HepG2 (cell line): ENCODE measurements at regions not wholly inside any gene's neighbourhood (a gene's known extent, or its start where the extent isn't known, plus 50 kb on each side); places are given as distances from the start of the nearest gene placed in this dataset.

Source experiments
- AHR ChIP-seq: IDR thresholded peaks from 2 replicates; pipeline ENCODE4 v1.6.1; 2018; ENCODE audit warnings: missing genetic modification reagents, missing compliant biosample characterization
- ATF6 ChIP-seq: sonication (generic); formaldehyde crosslinking; conservative IDR thresholded peaks from 2 replicates; pipeline ENCODE4 v1.4.0; 2020; ENCODE audit warnings: missing genetic modification reagents
- BCL3 ChIP-seq: sonication (generic); formaldehyde crosslinking; IDR thresholded peaks from 2 replicates; pipeline ENCODE4 v1.5.1; 2020; ENCODE audit warnings: mild to moderate bottlenecking, missing genetic modification reagents, moderate library complexity
- CHD2 ChIP-seq: IDR thresholded peaks from 2 replicates; pipeline ENCODE4 v1.6.1; 2011; ENCODE audit warnings: low read depth, low read length, improper control_type of control experiment
- GRHL1 ChIP-seq: sonication (generic); formaldehyde crosslinking; conservative IDR thresholded peaks from 2 replicates; pipeline ENCODE4 v1.8.0; 2022; ENCODE audit warnings: missing genetic modification reagents
- KAT2B ChIP-seq: fragments of 150-350 bp; IDR thresholded peaks from 2 replicates; pipeline ENCODE4 v1.6.1; 2014; ENCODE audit warnings: low read depth, low read length, borderline replicate concordance
- MYNN ChIP-seq: sonication (generic); formaldehyde crosslinking; IDR thresholded peaks from 2 replicates; pipeline ENCODE4 v1.4.0; 2020; ENCODE audit warnings: mild to moderate bottlenecking, low read depth, missing genetic modification reagents
- RELA ChIP-seq: sonication (generic); formaldehyde crosslinking; IDR thresholded peaks from 2 replicates; pipeline ENCODE4 v1.4.0; 2020; ENCODE audit warnings: missing genetic modification reagents
- SMYD3 ChIP-seq: sonication (generic); formaldehyde crosslinking; IDR thresholded peaks from 2 replicates; pipeline ENCODE4 v1.8.1; 2023; ENCODE audit warnings: mild to moderate bottlenecking, missing genetic modification reagents
- SRF ChIP-seq: IDR thresholded peaks from 2 replicates; pipeline ENCODE4 v1.6.1; 2011; ENCODE audit warnings: mild to moderate bottlenecking, low read depth, low read length, moderate library complexity
- TFAP4 ChIP-seq: sonication (generic); IDR thresholded peaks from 2 replicates; pipeline ENCODE4 v1.6.1; 2016; ENCODE audit warnings: low read depth, borderline replicate concordance
- ZBTB44 ChIP-seq: sonication (generic); formaldehyde crosslinking; IDR thresholded peaks from 2 replicates; pipeline ENCODE4 v1.4.0; 2020; ENCODE audit warnings: missing genetic modification reagents
- ZFP91 ChIP-seq: sonication (generic); formaldehyde crosslinking; IDR thresholded peaks from 2 replicates; pipeline ENCODE4 v1.9.0; 2022; ENCODE audit warnings: missing genetic modification reagents, mild to moderate bottlenecking, borderline replicate concordance
- ZMAT3 ChIP-seq: sonication (generic); formaldehyde crosslinking; conservative IDR thresholded peaks from 2 replicates; pipeline ENCODE4 v1.7.0; 2021; ENCODE audit warnings: missing genetic modification reagents
- ZNF17 ChIP-seq: sonication (generic); formaldehyde crosslinking; IDR thresholded peaks from 2 replicates; pipeline ENCODE4 v1.5.0; 2020; ENCODE audit warnings: mild to moderate bottlenecking, missing genetic modification reagents
- ZNF335 ChIP-seq: sonication (generic); formaldehyde crosslinking; IDR thresholded peaks from 2 replicates; pipeline ENCODE4 v1.4.0; 2020; ENCODE audit warnings: missing genetic modification reagents
- ZNF557 ChIP-seq: sonication (generic); formaldehyde crosslinking; IDR thresholded peaks from 2 replicates; pipeline ENCODE4 v1.4.0; 2020; ENCODE audit warnings: missing genetic modification reagents
- ZNF572 ChIP-seq: sonication (generic); formaldehyde crosslinking; IDR thresholded peaks from 2 replicates; pipeline ENCODE4 v1.5.1; 2020; ENCODE audit warnings: mild to moderate bottlenecking, missing genetic modification reagents
- ZNF766 ChIP-seq: sonication (generic); formaldehyde crosslinking; IDR thresholded peaks from 2 replicates; pipeline ENCODE4 v1.5.0; 2020; ENCODE audit warnings: missing genetic modification reagents, borderline replicate concordance

- TF ChIP-seq ZNF557 (CRISPR knock-in tag): 0 out of 2 replicates have a peak, but pooled peaks have one; percentile 44
- TF ChIP-seq MYNN (CRISPR knock-in tag): no peak
- TF ChIP-seq ZBTB44 (CRISPR knock-in tag): no peak
- TF ChIP-seq ZNF335 (CRISPR knock-in tag): peak; percentile 66; the same call in 1 of the 2 replicates
- TF ChIP-seq RELA: no peak
- TF ChIP-seq ZNF17 (CRISPR knock-in tag): no peak
- TF ChIP-seq ZMAT3: peak; percentile 81; the same call in 1 of the 2 replicates
- TF ChIP-seq ZFP91 (CRISPR knock-in tag): peak; percentile 50
- peak; percentile 28; the same call in 1 of the 2 replicates for TF ChIP-seq BCL3 (CRISPR knock-in tag)
- no peak for TF ChIP-seq ATF6 (CRISPR knock-in tag)
- TF ChIP-seq ZNF572 (CRISPR knock-in tag): no peak
- peak; percentile 99 for TF ChIP-seq TFAP4
- no peak for TF ChIP-seq ZNF766 (CRISPR knock-in tag)
- no peak for TF ChIP-seq CHD2
- TF ChIP-seq AHR: no peak
- peak; percentile 87 for TF ChIP-seq SMYD3 (CRISPR knock-in tag)
- TF ChIP-seq KAT2B: no peak
- no peak for TF ChIP-seq GRHL1 (CRISPR knock-in tag)
- TF ChIP-seq SRF: no peak
Observed at GRCh38 chr2:111246620-111247061, 125.9 kb downstream of the BCL2L11 start (continued).
